ENCODE measurements at regions not wholly inside any gene's neighbourhood (a gene's known extent, or its start where the extent isn't known, plus 50 kb on each side); places are given as distances from the start of the nearest gene placed in this dataset.

- H3K4me2 ChIP-seq (ENCODE audit: low read depth, low read length): no peak overlapping the region
- ChIA-PET POLR2A (no interaction called here), CTCF (ENCODE audit: low intra/inter-chr PET ratio, low total read pairs) (no interaction called here)
- FAIRE-seq (no peak), ATAC-seq (no peak), DNase-seq (ENCODE audit: low spot score) (no peak)
- in situ Hi-C loops (cut with HindIII; ENCODE audit: extremely low pct_ligation_motif_present, low pct_unique_long_range_greater_than_20kb) (no loop called here), intact Hi-C loops (cut with micrococcal nuclease; ENCODE audit: unreplicated experiment) (no loop called here)
- H3K4me3 ChIP-seq (replicated peaks in 1 of 3; ENCODE audit: insufficient read depth in 1 of 3, low read depth in 2 of 3, low read length in 3 of 3): no peak overlapping the region
- H3K27me3 ChIP-seq (ENCODE audit: control insufficient read depth in 1 of 2, insufficient read depth in 2 of 2, low read length in 2 of 2): no peaks in the 10 kb centered on the region
- no peak overlapping the region for H3K9ac ChIP-seq (ENCODE audit: insufficient read depth, low read depth, low read length)
- H2AFZ ChIP-seq (ENCODE audit: low read length): no peak overlapping the region
- BruUV-seq (replicated peaks): no TSS peak
- no peaks in the 10 kb centered on the region for H3K79me2 ChIP-seq (ENCODE audit: insufficient read depth, low read length)
- no peaks in the 10 kb centered on the region for H4K20me1 ChIP-seq (ENCODE audit: insufficient read depth, low read length)
- TF ChIP-seq ZNF337 (CRISPR knock-in tag; IDR thresholded peaks at IDR 0.05; ENCODE audit: borderline replicate concordance, low read depth): no peak
- no peak for TF ChIP-seq ZNF34 (CRISPR knock-in tag; IDR thresholded peaks at IDR 0.05; ENCODE audit: borderline replicate concordance)
- TF ChIP-seq ZNF567 (CRISPR knock-in tag; IDR thresholded peaks at IDR 0.05; ENCODE audit: borderline replicate concordance): no peak
- no peak for TF ChIP-seq PAXIP1 (CRISPR knock-in tag; conservative IDR thresholded peaks at IDR 0.05)
- TF ChIP-seq, protein P1, sequence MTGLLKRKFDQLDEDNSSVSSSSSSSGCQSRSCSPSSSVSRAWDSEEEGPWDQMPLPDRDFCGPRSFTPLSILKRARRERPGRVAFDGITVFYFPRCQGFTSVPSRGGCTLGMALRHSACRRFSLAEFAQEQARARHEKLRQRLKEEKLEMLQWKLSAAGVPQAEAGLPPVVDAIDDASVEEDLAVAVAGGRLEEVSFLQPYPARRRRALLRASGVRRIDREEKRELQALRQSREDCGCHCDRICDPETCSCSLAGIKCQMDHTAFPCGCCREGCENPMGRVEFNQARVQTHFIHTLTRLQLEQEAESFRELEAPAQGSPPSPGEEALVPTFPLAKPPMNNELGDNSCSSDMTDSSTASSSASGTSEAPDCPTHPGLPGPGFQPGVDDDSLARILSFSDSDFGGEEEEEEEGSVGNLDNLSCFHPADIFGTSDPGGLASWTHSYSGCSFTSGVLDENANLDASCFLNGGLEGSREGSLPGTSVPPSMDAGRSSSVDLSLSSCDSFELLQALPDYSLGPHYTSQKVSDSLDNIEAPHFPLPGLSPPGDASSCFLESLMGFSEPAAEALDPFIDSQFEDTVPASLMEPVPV (CRISPR knock-in tag; IDR thresholded peaks at IDR 0.05): no peak
- no peak for TF ChIP-seq ZNF7 (CRISPR knock-in tag; IDR thresholded peaks at IDR 0.05)
- TF ChIP-seq FOXJ3 (CRISPR knock-in tag; IDR thresholded peaks at IDR 0.05; ENCODE audit: borderline replicate concordance): no peak
- TF ChIP-seq ESRRA (CRISPR knock-in tag; IDR thresholded peaks at IDR 0.05; ENCODE audit: low read depth): no peak
- H3K36me3 ChIP-seq (replicated peaks in 1 of 2; ENCODE audit: control insufficient read depth in 1 of 2, insufficient read depth in 2 of 2, low read length in 2 of 2): no peaks in the 10 kb centered on the region
- WGBS (ENCODE audit: low lambda C conversion rate): 2% methylated on average over 1 of the region's 1 CpG
- no peaks in the 10 kb centered on the region for H3K4me1 ChIP-seq (ENCODE audit: insufficient read depth, low read length)
- H3K9me3 ChIP-seq (ENCODE audit: low read length): 0 out of 2 replicates have a peak, but pooled peaks cover 5% of the 10 kb centered on the region
- H3K27ac ChIP-seq (ENCODE audit: extremely low read length, insufficient read depth, low read length): no peak overlapping the region
These were observed 419.1 kb upstream of the CDIN1 start for GRCh38 chr15:36160351-36160750.

Measured in HepG2 (cell line).